DMS153 treated with DMSO at 0.1 percent for 48 hours (cell line): ENCODE measurements at regions not wholly inside any gene's neighbourhood (a gene's known extent, or its start where the extent isn't known, plus 50 kb on each side); places are given as distances from the start of the nearest gene placed in this dataset.

Experiments
- DNase-seq: peaks from one replicate; lab custom pipeline; 2025; ENCODE audit not compliant: unreplicated experiment; lab: John Stamatoyannopoulos, UW

GRCh38 chr15:69574506-69574905 lies 121.9 kb downstream of the RPLP1 start:
- no peak for DNase-seq

GRCh38 chr15:69575387-69575786 lies 122.8 kb downstream of the RPLP1 start:
- no peak for DNase-seq

GRCh38 chr15:69576035-69576526 lies 123.5 kb downstream of the RPLP1 start:
- peak; percentile 25 for DNase-seq

- DNase-seq = no peak
Observed at GRCh38 chr15:69576948-69577351, 124.3 kb downstream of the RPLP1 start.

- no peak for DNase-seq
Observed at GRCh38 chr15:69577397-69577796, 124.8 kb downstream of the RPLP1 start.

GRCh38 chr15:69578252-69578651 lies 125.6 kb downstream of the RPLP1 start:
- DNase-seq = no peak

GRCh38 chr15:69578787-69579583 lies 126.4 kb downstream of the RPLP1 start:
- no peak for DNase-seq

- no peak for DNase-seq
Observed at GRCh38 chr15:69579950-69580618, 127.5 kb downstream of the RPLP1 start.

GRCh38 chr15:69583626-69584025 lies 131.0 kb downstream of the RPLP1 start:
- no peak for DNase-seq

GRCh38 chr15:69585937-69586336 lies 133.3 kb downstream of the RPLP1 start:
- no peak for DNase-seq

GRCh38 chr15:69586721-69587120 lies 134.1 kb downstream of the RPLP1 start:
- DNase-seq = no peak

- DNase-seq = no peak
Observed at GRCh38 chr15:69587723-69588426, 135.3 kb downstream of the RPLP1 start.

- no peak for DNase-seq
Observed at GRCh38 chr15:69590201-69590710, 137.6 kb downstream of the RPLP1 start.

GRCh38 chr15:69590932-69591524 lies 138.4 kb downstream of the RPLP1 start:
- DNase-seq = no peak

- peak; percentile 76 for DNase-seq
Observed at GRCh38 chr15:69591905-69592508, 139.4 kb downstream of the RPLP1 start.

- no peak for DNase-seq
Observed at GRCh38 chr15:69592954-69593353, 140.3 kb downstream of the RPLP1 start.

GRCh38 chr15:69593488-69593887 lies 140.9 kb downstream of the RPLP1 start:
- DNase-seq = no peak

GRCh38 chr15:69593981-69594966 lies 141.7 kb downstream of the RPLP1 start:
- peak; percentile 92 for DNase-seq

- no peak for DNase-seq
Observed at GRCh38 chr15:69595009-69595791, 142.6 kb downstream of the RPLP1 start.
